Activated naive CD8-positive, alpha-beta T cell treated with anti-CD3 and anti-CD28 coated beads for 36 hours (primary cell): ENCODE measurements at regions not wholly inside any gene's neighbourhood (a gene's known extent, or its start where the extent isn't known, plus 50 kb on each side); places are given as distances from the start of the nearest gene placed in this dataset.
"Not testable (repeated sequence)": the region's sequence is repeated elsewhere in the genome, so short reads cannot be mapped to it uniquely, and the experiment has no call there.

Experiments
- DNase-seq: peaks from one replicate; pipeline ENCODE4 v3.0.0; 2021
- H3K27ac Mint-ChIP-seq: one replicate; pipeline ENCODE4 v1.8.0; 2022; ENCODE audit warnings: mild to moderate bottlenecking, moderate library complexity, mixed read lengths
- H3K27me3 Mint-ChIP-seq: one replicate; pipeline ENCODE4 v1.8.0; 2022; ENCODE audit warnings: mild to moderate bottlenecking, mixed read lengths
- H3K36me3 Mint-ChIP-seq: one replicate; pipeline ENCODE4 v1.8.0; 2021; ENCODE audit warnings: mild to moderate bottlenecking, mixed read lengths
- H3K4me1 Mint-ChIP-seq: one replicate; pipeline ENCODE4 v1.8.0; 2021; ENCODE audit warnings: mixed read lengths
- H3K4me3 Mint-ChIP-seq: one replicate; pipeline ENCODE4 v1.8.0; 2022; ENCODE audit warnings: mild to moderate bottlenecking, moderate library complexity, mixed read lengths
- H3K9me3 Mint-ChIP-seq: one replicate; pipeline ENCODE4 v1.8.0; 2022; ENCODE audit warnings: mixed read lengths

GRCh38 chr13:83086088-83086487 is 796.2 kb downstream of the SLITRK1 start:
- H3K36me3 Mint-ChIP-seq, result no peaks in the 10 kb centered on the region
- H3K9me3 Mint-ChIP-seq, result peaks cover 4% of the 10 kb centered on the region
- no peak overlapping the region for H3K27ac Mint-ChIP-seq
- no peaks in the 10 kb centered on the region for H3K27me3 Mint-ChIP-seq
- H3K4me3 Mint-ChIP-seq, result no peak overlapping the region
- no peaks in the 10 kb centered on the region for H3K4me1 Mint-ChIP-seq
- no peak for DNase-seq

DNA sequence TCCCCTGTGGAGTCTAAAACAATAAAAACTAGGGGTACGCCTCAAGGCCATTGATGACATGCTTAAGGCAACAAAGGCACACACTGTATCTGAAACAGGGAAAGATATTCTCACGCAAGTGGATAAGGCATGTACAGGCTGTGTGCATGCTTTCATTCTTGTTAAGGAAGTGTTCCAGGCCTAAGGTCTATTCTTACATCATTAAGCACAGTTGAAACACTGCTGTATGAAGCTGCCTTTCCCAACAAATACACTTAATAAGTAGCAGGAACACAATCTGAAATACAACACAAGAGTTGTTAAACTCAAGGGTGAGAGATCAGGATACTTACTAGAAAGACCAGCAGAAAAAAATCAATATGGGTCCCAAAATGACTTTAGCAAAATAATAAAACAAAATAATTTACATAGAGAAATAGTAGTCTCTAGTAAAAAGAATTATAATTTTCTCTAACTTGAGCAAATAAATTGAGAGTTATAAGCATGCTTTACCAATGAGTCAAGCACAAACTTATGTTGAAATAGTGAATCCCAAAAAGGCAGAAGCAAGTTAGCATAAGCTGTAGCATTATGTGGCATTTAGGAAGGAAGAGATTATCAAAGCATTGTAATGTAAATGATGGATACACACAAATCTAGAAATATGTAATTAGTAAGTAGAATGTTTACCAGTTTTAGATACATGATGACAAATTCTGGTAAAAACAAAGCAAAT is 796.9 kb downstream of the SLITRK1 start:
- Mint-ChIP-seq H3K4me1 (no peaks in the 10 kb centered on the region), H3K9me3 (peaks cover 2% of the 10 kb centered on the region), H3K27ac (no peak overlapping the region), H3K36me3 (no peaks in the 10 kb centered on the region), H3K27me3 (no peaks in the 10 kb centered on the region), H3K4me3 (no peak overlapping the region)
- no peak for DNase-seq

GRCh38 chr13:83077499-83077898 is 804.8 kb downstream of the SLITRK1 start:
- Mint-ChIP-seq H3K4me3 (no peak overlapping the region), H3K4me1 (no peaks in the 10 kb centered on the region), H3K27ac (no peak overlapping the region), H3K27me3 (no peaks in the 10 kb centered on the region), H3K9me3 (peaks cover 2% of the 10 kb centered on the region), H3K36me3 (no peaks in the 10 kb centered on the region)
- no peak for DNase-seq

DNA sequence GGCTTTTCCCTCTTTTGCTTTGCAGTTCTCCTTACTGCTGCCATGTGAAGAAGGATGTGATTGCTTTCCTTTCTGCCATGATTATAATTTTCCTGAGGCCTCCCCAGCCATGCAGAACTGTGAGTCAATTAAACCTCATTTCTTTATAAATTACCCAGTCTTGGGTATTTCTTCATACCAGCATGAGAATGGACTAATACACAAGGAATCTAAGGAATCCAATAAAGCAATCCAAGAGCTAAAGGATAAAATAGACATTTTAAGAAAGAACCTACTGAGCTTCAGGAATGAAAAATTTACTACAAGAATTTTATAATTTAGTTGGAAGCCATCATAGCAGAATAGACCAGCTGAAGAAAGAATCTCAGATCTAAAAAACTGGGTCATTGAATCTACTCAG is 808.3 kb downstream of the SLITRK1 start:
- H3K4me3 Mint-ChIP-seq, H3K9me3 Mint-ChIP-seq, H3K36me3 Mint-ChIP-seq, H3K4me1 Mint-ChIP-seq, H3K27ac Mint-ChIP-seq, DNase-seq, H3K27me3 Mint-ChIP-seq: not testable (repeated sequence)

- Mint-ChIP-seq H3K27ac (no peak overlapping the region), H3K4me3 (no peak overlapping the region)
- DNase-seq, result no peak
These were observed 817.2 kb downstream of the SLITRK1 start for GRCh38 chr13:83065108-83065507.

DNA sequence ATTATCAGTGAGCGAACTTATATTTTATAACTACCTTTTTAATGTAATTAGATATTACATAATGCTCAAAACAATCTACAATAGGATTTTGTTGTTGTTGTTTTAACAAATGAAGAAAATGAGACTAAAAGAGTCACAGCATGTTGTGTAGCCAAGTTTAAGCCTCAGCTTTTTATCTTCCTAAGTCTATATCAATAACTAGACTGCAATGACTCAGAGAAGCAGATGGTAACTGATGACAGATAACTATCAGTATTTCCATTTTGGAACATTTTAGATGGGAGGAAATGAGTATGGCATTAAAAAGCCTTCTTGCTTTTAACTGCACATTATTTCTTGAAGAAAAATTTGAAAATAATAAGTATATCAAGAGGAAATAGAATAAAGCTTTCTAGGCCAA is 825.2 kb downstream of the SLITRK1 start:
- H3K4me1 Mint-ChIP-seq, result no peaks in the 10 kb centered on the region
- no peaks in the 10 kb centered on the region for H3K36me3 Mint-ChIP-seq
- H3K27me3 Mint-ChIP-seq, result no peaks in the 10 kb centered on the region
- no peak overlapping the region for H3K4me3 Mint-ChIP-seq
- H3K9me3 Mint-ChIP-seq, result no peaks in the 10 kb centered on the region
- no peak overlapping the region for H3K27ac Mint-ChIP-seq
- DNase-seq, result no peak

More at GRCh38 chr13:83065108-83065507, 817.2 kb downstream of the SLITRK1 start:
- H3K9me3 Mint-ChIP-seq, result peaks cover 3% of the 10 kb centered on the region
- no peaks in the 10 kb centered on the region for H3K4me1 Mint-ChIP-seq
- H3K36me3 Mint-ChIP-seq, result no peaks in the 10 kb centered on the region
- H3K27me3 Mint-ChIP-seq, result no peaks in the 10 kb centered on the region

DNA sequence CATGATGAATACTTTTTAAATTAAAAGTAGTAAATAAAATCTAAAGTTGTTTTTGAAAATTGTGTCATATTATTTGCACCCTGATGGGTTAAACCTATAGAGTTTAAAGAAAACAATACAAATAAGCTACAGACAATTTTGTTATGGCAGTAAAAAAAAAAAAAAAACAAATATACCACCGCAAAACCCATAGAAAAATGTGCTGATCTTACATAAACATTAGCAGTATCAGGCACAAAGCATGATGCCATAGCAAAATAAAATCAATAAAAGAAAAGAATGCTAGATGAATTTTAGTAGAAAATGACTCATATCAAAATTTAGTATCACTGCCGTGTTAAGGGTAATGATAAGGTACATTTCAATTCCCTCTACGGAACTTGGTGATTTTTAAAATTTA is 826.0 kb downstream of the SLITRK1 start:
- no peaks in the 10 kb centered on the region for H3K4me1 Mint-ChIP-seq
- H3K27ac Mint-ChIP-seq, result no peak overlapping the region
- H3K27me3 Mint-ChIP-seq, result no peaks in the 10 kb centered on the region
- H3K36me3 Mint-ChIP-seq, result no peaks in the 10 kb centered on the region
- no peak overlapping the region for H3K4me3 Mint-ChIP-seq
- no peaks in the 10 kb centered on the region for H3K9me3 Mint-ChIP-seq
- DNase-seq, result no peak

DNA sequence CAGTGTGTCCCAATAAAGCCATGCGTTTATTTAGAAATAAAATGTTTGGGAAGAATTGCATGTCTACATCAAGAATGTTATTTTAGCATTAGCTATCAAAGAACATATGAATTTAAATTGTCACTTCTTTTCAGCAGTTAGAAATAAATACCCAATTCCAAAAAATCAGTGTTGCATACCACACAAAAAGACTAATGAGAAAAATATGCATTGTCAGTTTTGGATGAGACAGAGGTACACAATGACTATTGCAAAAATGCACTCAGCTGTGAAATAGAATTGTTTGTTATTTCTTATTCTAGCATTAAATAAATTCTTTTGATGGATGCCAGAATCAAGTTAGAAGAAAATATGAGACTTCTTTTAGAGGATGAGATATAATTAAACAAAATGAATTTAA is 833.9 kb downstream of the SLITRK1 start:
- H3K4me1 Mint-ChIP-seq, result no peaks in the 10 kb centered on the region
- no peaks in the 10 kb centered on the region for H3K27me3 Mint-ChIP-seq
- no peaks in the 10 kb centered on the region for H3K9me3 Mint-ChIP-seq
- H3K4me3 Mint-ChIP-seq, result no peak overlapping the region
- DNase-seq, result no peak
- no peak overlapping the region for H3K27ac Mint-ChIP-seq
- no peaks in the 10 kb centered on the region for H3K36me3 Mint-ChIP-seq

- no peaks in the 10 kb centered on the region for H3K4me1 Mint-ChIP-seq
- no peaks in the 10 kb centered on the region for H3K27me3 Mint-ChIP-seq
- H3K4me3 Mint-ChIP-seq, result no peak overlapping the region
- peaks cover 8% of the 10 kb centered on the region for H3K9me3 Mint-ChIP-seq
- no peak overlapping the region for H3K27ac Mint-ChIP-seq
- H3K36me3 Mint-ChIP-seq, result no peaks in the 10 kb centered on the region
- no peak for DNase-seq
These were observed 857.2 kb downstream of the SLITRK1 start for GRCh38 chr13:83024955-83025594.

GRCh38 chr13:83024232-83024631 is 858.0 kb downstream of the SLITRK1 start:
- H3K27ac Mint-ChIP-seq, result no peak overlapping the region
- no peaks in the 10 kb centered on the region for H3K36me3 Mint-ChIP-seq
- H3K27me3 Mint-ChIP-seq, result no peaks in the 10 kb centered on the region
- no peaks in the 10 kb centered on the region for H3K4me1 Mint-ChIP-seq
- DNase-seq, result no peak
- peaks cover 8% of the 10 kb centered on the region for H3K9me3 Mint-ChIP-seq
- no peak overlapping the region for H3K4me3 Mint-ChIP-seq

- DNase-seq, result no peak
- H3K27ac Mint-ChIP-seq, result no peak overlapping the region
- no peaks in the 10 kb centered on the region for H3K4me1 Mint-ChIP-seq
- no peaks in the 10 kb centered on the region for H3K36me3 Mint-ChIP-seq
- H3K4me3 Mint-ChIP-seq, result no peak overlapping the region
- peaks cover 3% of the 10 kb centered on the region for H3K9me3 Mint-ChIP-seq
- H3K27me3 Mint-ChIP-seq, result no peaks in the 10 kb centered on the region
These were observed 862.3 kb downstream of the SLITRK1 start for GRCh38 chr13:83019986-83020385.

GRCh38 chr13:83009987-83010386 is 872.3 kb downstream of the SLITRK1 start:
- Mint-ChIP-seq H3K4me1 (no peaks in the 10 kb centered on the region), H3K9me3 (peaks cover 1% of the 10 kb centered on the region), H3K27me3 (no peaks in the 10 kb centered on the region), H3K36me3 (no peaks in the 10 kb centered on the region), H3K4me3 (no peak overlapping the region), H3K27ac (no peak overlapping the region)
- DNase-seq, result no peak

DNA sequence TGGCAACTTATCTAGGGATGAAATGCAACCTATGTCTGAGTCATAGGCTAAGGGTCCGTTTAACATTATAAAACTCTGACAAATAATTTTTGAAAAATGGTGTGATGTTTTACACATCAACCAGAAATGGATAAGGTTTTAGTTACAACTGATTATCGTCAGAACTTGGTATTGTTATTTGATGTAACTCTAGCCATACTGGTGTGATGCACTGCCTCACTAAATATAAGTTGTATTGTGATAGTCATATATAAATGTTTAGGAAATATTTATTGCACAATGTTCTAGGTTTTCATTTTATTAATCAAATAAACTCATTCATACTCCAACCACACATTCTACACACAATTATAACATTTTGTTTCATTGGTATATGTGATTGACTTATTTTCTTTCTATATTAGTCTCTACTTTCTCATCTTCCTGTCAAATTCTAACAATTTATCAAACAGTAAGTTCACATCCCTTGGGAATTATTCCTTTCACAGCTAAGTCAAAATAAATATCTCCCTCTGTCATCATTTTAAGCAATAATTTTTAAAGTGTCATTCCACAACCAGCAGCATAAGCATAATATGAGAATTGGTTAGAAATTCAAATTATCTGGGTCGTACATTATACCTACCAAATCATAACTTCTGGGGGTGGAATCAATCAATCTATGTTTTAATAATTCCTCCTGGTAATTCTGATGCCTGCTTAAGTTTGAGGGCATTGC is 873.9 kb downstream of the SLITRK1 start:
- Mint-ChIP-seq H3K27me3 (no peaks in the 10 kb centered on the region), H3K4me1 (no peaks in the 10 kb centered on the region), H3K4me3 (no peak overlapping the region), H3K36me3 (no peaks in the 10 kb centered on the region), H3K9me3 (peaks cover 1% of the 10 kb centered on the region), H3K27ac (no peak overlapping the region)
- no peak for DNase-seq

DNA sequence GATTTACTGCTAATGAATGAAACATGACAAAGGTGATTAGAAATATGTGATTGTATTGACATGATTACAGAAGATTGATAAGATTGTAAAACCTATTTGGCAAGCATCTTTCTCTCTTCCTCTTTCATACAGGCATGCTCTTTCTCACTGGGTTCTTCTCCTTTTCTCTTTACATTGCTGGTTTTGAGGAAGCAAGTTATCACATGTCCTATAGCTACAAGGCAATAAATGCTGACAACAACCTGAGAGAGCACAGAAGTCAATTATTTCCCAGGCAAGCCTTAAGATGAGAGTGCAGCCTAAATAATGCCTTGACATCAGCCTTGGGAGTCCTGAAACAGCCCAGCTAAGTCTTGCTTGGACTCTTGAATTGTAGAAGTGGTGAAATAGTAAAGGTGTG is 875.0 kb downstream of the SLITRK1 start:
- H3K9me3 Mint-ChIP-seq, result peaks cover 1% of the 10 kb centered on the region
- H3K27me3 Mint-ChIP-seq, result no peaks in the 10 kb centered on the region
- no peaks in the 10 kb centered on the region for H3K4me1 Mint-ChIP-seq
- H3K36me3 Mint-ChIP-seq, result no peaks in the 10 kb centered on the region
- no peak for DNase-seq
- no peak overlapping the region for H3K27ac Mint-ChIP-seq
- no peak overlapping the region for H3K4me3 Mint-ChIP-seq

DNA sequence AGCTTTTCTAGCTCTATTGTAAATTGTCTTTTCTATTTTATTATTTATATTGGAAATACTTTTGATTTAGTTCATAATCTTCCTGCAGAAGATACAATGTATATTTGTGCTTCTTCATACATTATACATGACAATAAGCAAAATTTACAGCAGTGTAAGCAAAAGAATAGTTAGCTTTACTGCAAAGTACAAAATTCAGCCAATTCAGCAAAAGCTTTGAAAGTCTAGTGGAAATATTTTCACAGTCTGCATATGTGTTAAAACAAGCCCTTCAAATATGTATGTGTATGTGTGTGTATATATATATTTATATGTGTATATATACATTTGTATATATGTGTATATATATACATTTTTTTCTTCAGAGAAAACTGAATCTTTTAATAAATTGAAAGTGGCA is 879.1 kb downstream of the SLITRK1 start:
- no peak overlapping the region for H3K4me3 Mint-ChIP-seq
- H3K4me1 Mint-ChIP-seq, result no peaks in the 10 kb centered on the region
- no peaks in the 10 kb centered on the region for H3K36me3 Mint-ChIP-seq
- H3K27ac Mint-ChIP-seq, result no peak overlapping the region
- peaks cover 7% of the 10 kb centered on the region for H3K9me3 Mint-ChIP-seq
- H3K27me3 Mint-ChIP-seq, result no peaks in the 10 kb centered on the region
- DNase-seq, result no peak

DNA sequence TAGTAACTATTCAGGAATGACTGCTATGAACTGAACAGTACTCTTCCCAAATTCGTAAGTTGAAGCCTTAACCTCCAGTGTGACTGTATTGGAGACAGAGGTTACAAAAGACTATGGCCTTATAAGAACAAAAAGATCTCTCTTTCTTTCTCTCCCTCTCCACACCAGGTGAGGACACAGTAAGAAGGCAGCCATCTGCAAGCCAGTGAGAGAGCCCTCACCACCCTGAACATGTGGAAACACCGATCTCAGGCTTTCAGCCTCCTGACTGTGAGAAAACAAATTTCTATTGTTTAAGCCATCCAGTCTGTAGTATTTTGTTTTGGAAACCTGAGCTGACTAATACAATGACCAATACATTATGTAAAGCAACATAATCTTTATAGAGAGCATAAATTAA is 888.9 kb downstream of the SLITRK1 start:
- H3K36me3 Mint-ChIP-seq, result no peaks in the 10 kb centered on the region
- H3K27ac Mint-ChIP-seq, result no peak overlapping the region
- no peak for DNase-seq
- no peaks in the 10 kb centered on the region for H3K9me3 Mint-ChIP-seq
- H3K27me3 Mint-ChIP-seq, result no peaks in the 10 kb centered on the region
- no peak overlapping the region for H3K4me3 Mint-ChIP-seq
- H3K4me1 Mint-ChIP-seq, result no peaks in the 10 kb centered on the region
